ENCODE measurements at regions not wholly inside any gene's neighbourhood (a gene's known extent, or its start where the extent isn't known, plus 50 kb on each side); places are given as distances from the start of the nearest gene placed in this dataset.

- Histone ChIP-seq H3F3A (ENCODE audit: control insufficient read depth, insufficient read depth) (no peaks in the 10 kb centered on the region), H4K20me1 (ENCODE audit: control insufficient read depth, insufficient read depth, low read depth, low read length) (no peaks in the 10 kb centered on the region), H3K36me3 (ENCODE audit: control insufficient read depth, low read length) (no peaks in the 10 kb centered on the region), H3K4me1 (ENCODE audit: control insufficient read depth, low read length) (no peaks in the 10 kb centered on the region), H3K9me3 (ENCODE audit: control insufficient read depth, insufficient read depth, low read length) (no peaks in the 10 kb centered on the region), H3K9me2 (replicated peaks; ENCODE audit: control insufficient read depth, low read length) (no peaks in the 10 kb centered on the region), H3K79me2 (ENCODE audit: control insufficient read depth, low read length) (no peaks in the 10 kb centered on the region), H3K27ac (ENCODE audit: low read depth, low read length) (no peak overlapping the region), H3K27me3 (ENCODE audit: control insufficient read depth, low read length) (no peaks in the 10 kb centered on the region), H3K4me3 (ENCODE audit: low read length) (no peak overlapping the region), H3K4me2 (ENCODE audit: low read length) (no peak overlapping the region)
- TF ChIP-seq CTCF (IDR thresholded peaks at IDR 0.05; ENCODE audit: low read depth, low read length, poor library complexity, severe bottlenecking) = no peak
- no peak for TF ChIP-seq EZH2phosphoT487 (IDR thresholded peaks at IDR 0.05; ENCODE audit: borderline replicate concordance, low read length)
Measured at GRCh38 chr3:152094406-152094805, 174.3 kb upstream of the MBNL1 start.

GRCh38 chr3:152095472-152095871, 173.3 kb upstream of the MBNL1 start:
- no peaks in the 10 kb centered on the region for H4K20me1 ChIP-seq (ENCODE audit: control insufficient read depth, insufficient read depth, low read depth, low read length)

GRCh38 chr3:152096280-152096906, 172.3 kb upstream of the MBNL1 start:
- Histone ChIP-seq H3K79me2 (ENCODE audit: control insufficient read depth, low read length) (no peaks in the 10 kb centered on the region), H3K36me3 (ENCODE audit: control insufficient read depth, low read length) (no peaks in the 10 kb centered on the region), H3K9me3 (ENCODE audit: control insufficient read depth, insufficient read depth, low read length) (no peaks in the 10 kb centered on the region), H3F3A (ENCODE audit: control insufficient read depth, insufficient read depth) (no peaks in the 10 kb centered on the region), H3K9me2 (replicated peaks; ENCODE audit: control insufficient read depth, low read length) (no peaks in the 10 kb centered on the region), H4K20me1 (ENCODE audit: control insufficient read depth, insufficient read depth, low read depth, low read length) (no peaks in the 10 kb centered on the region), H3K4me1 (ENCODE audit: control insufficient read depth, low read length) (no peaks in the 10 kb centered on the region), H3K27me3 (ENCODE audit: control insufficient read depth, low read length) (no peaks in the 10 kb centered on the region), H3K4me3 (ENCODE audit: low read length) (no peak overlapping the region), H3K27ac (ENCODE audit: low read depth, low read length) (no peak overlapping the region), H3K4me2 (ENCODE audit: low read length) (no peak overlapping the region)
- TF ChIP-seq CTCF (IDR thresholded peaks at IDR 0.05; ENCODE audit: low read depth, low read length, poor library complexity, severe bottlenecking) = no peak
- no peak for TF ChIP-seq EZH2phosphoT487 (IDR thresholded peaks at IDR 0.05; ENCODE audit: borderline replicate concordance, low read length)

More at GRCh38 chr3:152095472-152095871, 173.3 kb upstream of the MBNL1 start:
- Histone ChIP-seq H3K4me1 (ENCODE audit: control insufficient read depth, low read length) (no peaks in the 10 kb centered on the region), H3K4me2 (ENCODE audit: low read length) (no peak overlapping the region), H3K9me3 (ENCODE audit: control insufficient read depth, insufficient read depth, low read length) (no peaks in the 10 kb centered on the region), H3K27me3 (ENCODE audit: control insufficient read depth, low read length) (no peaks in the 10 kb centered on the region), H3K36me3 (ENCODE audit: control insufficient read depth, low read length) (no peaks in the 10 kb centered on the region), H3K4me3 (ENCODE audit: low read length) (no peak overlapping the region), H3F3A (ENCODE audit: control insufficient read depth, insufficient read depth) (no peaks in the 10 kb centered on the region), H3K79me2 (ENCODE audit: control insufficient read depth, low read length) (no peaks in the 10 kb centered on the region), H3K27ac (ENCODE audit: low read depth, low read length) (no peak overlapping the region), H3K9me2 (replicated peaks; ENCODE audit: control insufficient read depth, low read length) (no peaks in the 10 kb centered on the region)
- TF ChIP-seq EZH2phosphoT487 (IDR thresholded peaks at IDR 0.05; ENCODE audit: borderline replicate concordance, low read length) = no peak
- no peak for TF ChIP-seq CTCF (IDR thresholded peaks at IDR 0.05; ENCODE audit: low read depth, low read length, poor library complexity, severe bottlenecking)
